CD14-positive monocyte (primary cell): ENCODE measurements at regions not wholly inside any gene's neighbourhood (a gene's known extent, or its start where the extent isn't known, plus 50 kb on each side); places are given as distances from the start of the nearest gene placed in this dataset.

ENCODE experiments used
- DNase-seq, 3 donors: peaks; one replicate each; pipeline ENCODE4 v3.0.0-alpha.2; 2011 to 2022
- H2AFZ ChIP-seq: 2 replicates; pipeline ENCODE4 v1.6.0; 2012; ENCODE audit warnings: mild to moderate bottlenecking, low read depth, low read length, inconsistent platforms; ENCODE audit not compliant: insufficient read depth, poor library complexity, severe bottlenecking
- H3K27ac ChIP-seq, 2 donors: 1 replicate in 1 of 2; 2 replicates in 1 of 2; pipeline ENCODE4 v1.5.1; 2012 to 2013; ENCODE audit warnings: low read length in 2 of 2, control low read depth in 1 of 2, inconsistent platforms in 1 of 2, low read depth in 1 of 2, mild to moderate bottlenecking in 1 of 2
- H3K27me3 ChIP-seq, 2 donors: one replicate each; pipeline versions ENCODE4 v1.6.0 to v1.6.1; 2011 to 2013; ENCODE audit warnings: low read length in 2 of 2; ENCODE audit not compliant: control insufficient read depth in 2 of 2, insufficient read depth in 2 of 2
- H3K36me3 ChIP-seq, 2 donors: replicated peaks in 1 of 2; 1 replicate in 1 of 2; 2 replicates in 1 of 2; pipeline versions ENCODE4 v1.5.1 to v1.6.1; 2012 to 2013; ENCODE audit warnings: low read length in 2 of 2, control low read depth in 1 of 2, inconsistent platforms in 1 of 2, mild to moderate bottlenecking in 1 of 2; ENCODE audit not compliant: insufficient read depth in 2 of 2, control insufficient read depth in 1 of 2
- H3K4me1 ChIP-seq, 2 donors: 1 replicate in 1 of 2; 2 replicates in 1 of 2; pipeline versions ENCODE4 v1.5.1 to v1.6.1; 2012 to 2013; ENCODE audit warnings: low read length in 2 of 2, control low read depth in 1 of 2, inconsistent platforms in 1 of 2, mild to moderate bottlenecking in 1 of 2, moderate library complexity in 1 of 2; ENCODE audit not compliant: insufficient read depth in 2 of 2, control insufficient read depth in 1 of 2
- H3K4me2 ChIP-seq: replicated peaks from 2 replicates; pipeline ENCODE3; 2012; ENCODE audit warnings: low read length, moderate library complexity, mild to moderate bottlenecking; ENCODE audit not compliant: poor library complexity, severe bottlenecking; ENCODE audit errors: extremely low read depth
- H3K4me3 ChIP-seq, 3 experiments: fragments of 200-600 bp in 1 of 3; sonication (generic) in 1 of 3; replicated peaks in 1 of 3; 1 replicate in 2 of 3; 2 replicates in 1 of 3; pipeline ENCODE4 v1.5.1; 2011 to 2013; ENCODE audit warnings: low read length in 3 of 3, mild to moderate bottlenecking in 3 of 3, control low read depth in 2 of 3, low read depth in 2 of 3, inconsistent platforms in 1 of 3, moderate library complexity in 1 of 3
- H3K79me2 ChIP-seq: 2 replicates; pipeline ENCODE4 v1.6.0; 2012; ENCODE audit warnings: mild to moderate bottlenecking, control low read depth, inconsistent platforms, low read length, moderate library complexity; ENCODE audit not compliant: insufficient read depth
- H3K9ac ChIP-seq: 2 replicates; pipeline ENCODE4 v1.6.0; 2017; ENCODE audit warnings: low read length, mild to moderate bottlenecking; ENCODE audit not compliant: insufficient read depth, poor library complexity, severe bottlenecking
- H3K9me3 ChIP-seq, 2 donors: replicated peaks in 1 of 2; 1 replicate in 1 of 2; 2 replicates in 1 of 2; pipeline versions ENCODE4 v1.5.1 to v1.6.1; 2012 to 2013; ENCODE audit warnings: low read length in 2 of 2, control low read depth in 1 of 2; ENCODE audit not compliant: control insufficient read depth in 1 of 2, insufficient read depth in 1 of 2
- H4K20me1 ChIP-seq: 2 replicates; pipeline ENCODE4 v1.6.0; 2012; ENCODE audit warnings: mild to moderate bottlenecking, low read length, control low read depth, moderate library complexity; ENCODE audit not compliant: insufficient read depth
- H3K27ac Mint-ChIP-seq, 7 donors: one replicate each; pipeline ENCODE4 v1.8.0; 2020; ENCODE audit warnings: mild to moderate bottlenecking in 7 of 7, mixed read lengths in 7 of 7, moderate library complexity in 6 of 7, inconsistent platforms in 2 of 7
- H3K27me3 Mint-ChIP-seq, 3 donors: one replicate each; pipeline ENCODE4 v1.8.0; 2021 to 2022; ENCODE audit warnings: low read depth in 3 of 3, mild to moderate bottlenecking in 3 of 3, mixed read lengths in 3 of 3, moderate library complexity in 3 of 3, inconsistent platforms in 1 of 3
- H3K36me3 Mint-ChIP-seq, 2 donors: one replicate each; pipeline ENCODE4 v1.8.0; 2020; ENCODE audit warnings: mixed read lengths in 2 of 2, inconsistent platforms in 1 of 2, mild to moderate bottlenecking in 1 of 2
- H3K4me1 Mint-ChIP-seq: one replicate; pipeline ENCODE4 v1.8.0; 2020; ENCODE audit warnings: mild to moderate bottlenecking, mixed read lengths
- H3K4me3 Mint-ChIP-seq, 2 donors: one replicate each; pipeline ENCODE4 v1.8.0; 2020; ENCODE audit warnings: mild to moderate bottlenecking in 2 of 2, mixed read lengths in 2 of 2, moderate library complexity in 1 of 2
- H3K9me3 Mint-ChIP-seq, 7 donors: one replicate each; pipeline ENCODE4 v1.8.0; 2020 to 2022; ENCODE audit warnings: mixed read lengths in 7 of 7, mild to moderate bottlenecking in 6 of 7, moderate library complexity in 6 of 7, inconsistent platforms in 2 of 7
- CTCF ChIP-seq: fragments of 200-600 bp; IDR thresholded peaks from one replicate; pipeline ENCODE4 v1.8.0; 2022; ENCODE audit warnings: antibody characterized with exemption, mild to moderate bottlenecking
- WGBS: methylation state at CpG from one replicate; pipeline ENCODE4 v1.1.5; 2013; ENCODE audit warnings: missing lambda C conversion rate; ENCODE audit not compliant: insufficient coverage; 5-methylcytosine and 5-hydroxymethylcytosine counted together
- intact Hi-C, 2 donors: fragments of 100-400 bp; cut with micrococcal nuclease; formaldehyde crosslinking; loops; one replicate each; pipeline versions ENCODE4 v1.15.0 to v1.15.1; 2023

- Histone ChIP-seq H4K20me1 (no peaks in the 10 kb centered on the region), H3K36me3 (no peaks in the 10 kb centered on the region), H3K27ac (no peak overlapping the region), H3K9ac (no peak overlapping the region), H3K4me2 (no peak overlapping the region), H3K9me3 (no peaks in the 10 kb centered on the region), H3K27me3 (no peaks in the 10 kb centered on the region), H2AFZ (no peak overlapping the region), H3K79me2 (no peaks in the 10 kb centered on the region), H3K4me3 (no peak overlapping the region), H3K4me1 (no peaks in the 10 kb centered on the region)
- no peaks in the 10 kb centered on the region for H3K36me3 Mint-ChIP-seq
- DNase-seq: no peak
- TF ChIP-seq CTCF: no peak
- H3K4me1 Mint-ChIP-seq: no peaks in the 10 kb centered on the region
- H3K27me3 Mint-ChIP-seq: peaks cover 0 to 2% (median 0%) of the 10 kb centered on the region in 3 donors
- H3K27ac Mint-ChIP-seq: no peak overlapping the region
- intact Hi-C loops: no loop called here
- H3K9me3 Mint-ChIP-seq: peaks cover 0 to 4% (median 1%) of the 10 kb centered on the region in 7 donors
- no CpG with 5 or more reads among the region's 3 CpGs for WGBS
- H3K4me3 Mint-ChIP-seq: no peak overlapping the region
Measured at GRCh38 chr4:132556316-132556715, 592.8 kb upstream of the PCDH10 start.

- Histone ChIP-seq H3K27me3 (no peaks in the 10 kb centered on the region), H3K36me3 (no peaks in the 10 kb centered on the region), H3K9ac (no peak overlapping the region), H2AFZ (no peak overlapping the region), H3K4me1 (no peaks in the 10 kb centered on the region), H3K9me3 (no peaks in the 10 kb centered on the region), H3K4me3 (no peak overlapping the region), H3K79me2 (no peaks in the 10 kb centered on the region), H3K4me2 (no peak overlapping the region), H3K27ac (no peak overlapping the region), H4K20me1 (no peaks in the 10 kb centered on the region)
- intact Hi-C loops: no loop called here
- no peak for DNase-seq
- H3K27me3 Mint-ChIP-seq: no peaks in the 10 kb centered on the region
- no peak overlapping the region for H3K4me3 Mint-ChIP-seq
- H3K9me3 Mint-ChIP-seq: peaks cover 0 to 5% (median 1%) of the 10 kb centered on the region in 7 donors
- H3K36me3 Mint-ChIP-seq: no peaks in the 10 kb centered on the region
- H3K4me1 Mint-ChIP-seq: no peaks in the 10 kb centered on the region
- no peak for TF ChIP-seq CTCF
- H3K27ac Mint-ChIP-seq: no peak overlapping the region
Measured at GRCh38 chr4:132557660-132558059, 591.4 kb upstream of the PCDH10 start.
